H1 (cell line): ENCODE measurements at regions not wholly inside any gene's neighbourhood (a gene's known extent, or its start where the extent isn't known, plus 50 kb on each side); places are given as distances from the start of the nearest gene placed in this dataset.

ENCODE experiments used
- TF ChIP-seq, protein P1 (sequence below): fragments of 300-600 bp; sonication (generic); IDR thresholded peaks from 2 replicates; pipeline ENCODE4 v1.7.1; 2012; ENCODE audit warnings: low read length, moderate library complexity, mild to moderate bottlenecking, inconsistent platforms; ENCODE audit not compliant: insufficient replicate concordance

DNA sequence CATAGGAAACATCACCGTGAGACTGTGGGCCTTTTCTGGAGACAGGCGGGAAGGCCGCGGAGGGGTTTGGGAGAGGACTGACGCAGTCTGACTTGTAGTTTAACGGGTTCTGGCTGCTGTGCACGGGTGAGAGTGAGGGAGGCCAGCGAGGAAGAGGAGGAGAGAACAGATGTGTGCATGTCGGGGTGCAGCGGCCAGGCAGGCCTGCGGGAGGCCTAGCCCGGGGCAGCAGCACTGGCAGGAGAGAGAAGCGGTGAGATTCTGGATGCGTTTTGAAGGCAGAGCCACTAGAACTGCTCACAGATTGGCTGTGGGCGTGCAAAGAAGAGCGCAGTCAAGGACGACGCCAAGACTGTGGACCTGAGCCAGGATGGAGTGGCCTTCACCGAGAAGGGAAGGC is 53.9 kb downstream of the PTGR3 start (continued):
- TF ChIP-seq, protein P1, sequence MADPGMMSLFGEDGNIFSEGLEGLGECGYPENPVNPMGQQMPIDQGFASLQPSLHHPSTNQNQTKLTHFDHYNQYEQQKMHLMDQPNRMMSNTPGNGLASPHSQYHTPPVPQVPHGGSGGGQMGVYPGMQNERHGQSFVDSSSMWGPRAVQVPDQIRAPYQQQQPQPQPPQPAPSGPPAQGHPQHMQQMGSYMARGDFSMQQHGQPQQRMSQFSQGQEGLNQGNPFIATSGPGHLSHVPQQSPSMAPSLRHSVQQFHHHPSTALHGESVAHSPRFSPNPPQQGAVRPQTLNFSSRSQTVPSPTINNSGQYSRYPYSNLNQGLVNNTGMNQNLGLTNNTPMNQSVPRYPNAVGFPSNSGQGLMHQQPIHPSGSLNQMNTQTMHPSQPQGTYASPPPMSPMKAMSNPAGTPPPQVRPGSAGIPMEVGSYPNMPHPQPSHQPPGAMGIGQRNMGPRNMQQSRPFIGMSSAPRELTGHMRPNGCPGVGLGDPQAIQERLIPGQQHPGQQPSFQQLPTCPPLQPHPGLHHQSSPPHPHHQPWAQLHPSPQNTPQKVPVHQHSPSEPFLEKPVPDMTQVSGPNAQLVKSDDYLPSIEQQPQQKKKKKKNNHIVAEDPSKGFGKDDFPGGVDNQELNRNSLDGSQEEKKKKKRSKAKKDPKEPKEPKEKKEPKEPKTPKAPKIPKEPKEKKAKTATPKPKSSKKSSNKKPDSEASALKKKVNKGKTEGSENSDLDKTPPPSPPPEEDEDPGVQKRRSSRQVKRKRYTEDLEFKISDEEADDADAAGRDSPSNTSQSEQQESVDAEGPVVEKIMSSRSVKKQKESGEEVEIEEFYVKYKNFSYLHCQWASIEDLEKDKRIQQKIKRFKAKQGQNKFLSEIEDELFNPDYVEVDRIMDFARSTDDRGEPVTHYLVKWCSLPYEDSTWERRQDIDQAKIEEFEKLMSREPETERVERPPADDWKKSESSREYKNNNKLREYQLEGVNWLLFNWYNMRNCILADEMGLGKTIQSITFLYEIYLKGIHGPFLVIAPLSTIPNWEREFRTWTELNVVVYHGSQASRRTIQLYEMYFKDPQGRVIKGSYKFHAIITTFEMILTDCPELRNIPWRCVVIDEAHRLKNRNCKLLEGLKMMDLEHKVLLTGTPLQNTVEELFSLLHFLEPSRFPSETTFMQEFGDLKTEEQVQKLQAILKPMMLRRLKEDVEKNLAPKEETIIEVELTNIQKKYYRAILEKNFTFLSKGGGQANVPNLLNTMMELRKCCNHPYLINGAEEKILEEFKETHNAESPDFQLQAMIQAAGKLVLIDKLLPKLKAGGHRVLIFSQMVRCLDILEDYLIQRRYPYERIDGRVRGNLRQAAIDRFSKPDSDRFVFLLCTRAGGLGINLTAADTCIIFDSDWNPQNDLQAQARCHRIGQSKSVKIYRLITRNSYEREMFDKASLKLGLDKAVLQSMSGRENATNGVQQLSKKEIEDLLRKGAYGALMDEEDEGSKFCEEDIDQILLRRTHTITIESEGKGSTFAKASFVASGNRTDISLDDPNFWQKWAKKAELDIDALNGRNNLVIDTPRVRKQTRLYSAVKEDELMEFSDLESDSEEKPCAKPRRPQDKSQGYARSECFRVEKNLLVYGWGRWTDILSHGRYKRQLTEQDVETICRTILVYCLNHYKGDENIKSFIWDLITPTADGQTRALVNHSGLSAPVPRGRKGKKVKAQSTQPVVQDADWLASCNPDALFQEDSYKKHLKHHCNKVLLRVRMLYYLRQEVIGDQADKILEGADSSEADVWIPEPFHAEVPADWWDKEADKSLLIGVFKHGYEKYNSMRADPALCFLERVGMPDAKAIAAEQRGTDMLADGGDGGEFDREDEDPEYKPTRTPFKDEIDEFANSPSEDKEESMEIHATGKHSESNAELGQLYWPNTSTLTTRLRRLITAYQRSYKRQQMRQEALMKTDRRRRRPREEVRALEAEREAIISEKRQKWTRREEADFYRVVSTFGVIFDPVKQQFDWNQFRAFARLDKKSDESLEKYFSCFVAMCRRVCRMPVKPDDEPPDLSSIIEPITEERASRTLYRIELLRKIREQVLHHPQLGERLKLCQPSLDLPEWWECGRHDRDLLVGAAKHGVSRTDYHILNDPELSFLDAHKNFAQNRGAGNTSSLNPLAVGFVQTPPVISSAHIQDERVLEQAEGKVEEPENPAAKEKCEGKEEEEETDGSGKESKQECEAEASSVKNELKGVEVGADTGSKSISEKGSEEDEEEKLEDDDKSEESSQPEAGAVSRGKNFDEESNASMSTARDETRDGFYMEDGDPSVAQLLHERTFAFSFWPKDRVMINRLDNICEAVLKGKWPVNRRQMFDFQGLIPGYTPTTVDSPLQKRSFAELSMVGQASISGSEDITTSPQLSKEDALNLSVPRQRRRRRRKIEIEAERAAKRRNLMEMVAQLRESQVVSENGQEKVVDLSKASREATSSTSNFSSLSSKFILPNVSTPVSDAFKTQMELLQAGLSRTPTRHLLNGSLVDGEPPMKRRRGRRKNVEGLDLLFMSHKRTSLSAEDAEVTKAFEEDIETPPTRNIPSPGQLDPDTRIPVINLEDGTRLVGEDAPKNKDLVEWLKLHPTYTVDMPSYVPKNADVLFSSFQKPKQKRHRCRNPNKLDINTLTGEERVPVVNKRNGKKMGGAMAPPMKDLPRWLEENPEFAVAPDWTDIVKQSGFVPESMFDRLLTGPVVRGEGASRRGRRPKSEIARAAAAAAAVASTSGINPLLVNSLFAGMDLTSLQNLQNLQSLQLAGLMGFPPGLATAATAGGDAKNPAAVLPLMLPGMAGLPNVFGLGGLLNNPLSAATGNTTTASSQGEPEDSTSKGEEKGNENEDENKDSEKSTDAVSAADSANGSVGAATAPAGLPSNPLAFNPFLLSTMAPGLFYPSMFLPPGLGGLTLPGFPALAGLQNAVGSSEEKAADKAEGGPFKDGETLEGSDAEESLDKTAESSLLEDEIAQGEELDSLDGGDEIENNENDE, result no peak
